Retina (tissue), 1 donor: ENCODE measurements at regions not wholly inside any gene's neighbourhood (a gene's known extent, or its start where the extent isn't known, plus 50 kb on each side); places are given as distances from the start of the nearest gene placed in this dataset.

Experiments used
- DNase-seq: peaks from one replicate; pipeline ENCODE4 v3.0.0-alpha.2; 2016

DNA sequence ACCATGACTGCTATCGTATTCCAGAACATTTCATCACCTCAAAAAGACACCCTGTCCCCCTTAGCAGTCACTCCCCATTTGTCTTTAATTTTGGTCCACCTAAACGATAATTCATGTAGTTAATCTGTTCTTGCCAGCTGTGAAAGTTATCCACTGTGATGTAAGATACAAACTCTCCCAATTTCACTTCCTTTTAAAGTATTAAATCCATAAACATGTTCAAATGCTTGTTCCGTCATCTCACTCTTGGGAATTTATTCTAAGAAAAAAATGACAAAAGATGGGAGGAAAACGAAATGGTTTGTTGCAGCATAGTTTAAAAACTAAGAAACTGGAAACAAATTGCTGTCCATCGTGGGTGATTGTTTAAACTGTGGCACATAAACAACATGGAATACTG lies 53.7 kb upstream of the IRF2 start:
- no peak for DNase-seq

DNA sequence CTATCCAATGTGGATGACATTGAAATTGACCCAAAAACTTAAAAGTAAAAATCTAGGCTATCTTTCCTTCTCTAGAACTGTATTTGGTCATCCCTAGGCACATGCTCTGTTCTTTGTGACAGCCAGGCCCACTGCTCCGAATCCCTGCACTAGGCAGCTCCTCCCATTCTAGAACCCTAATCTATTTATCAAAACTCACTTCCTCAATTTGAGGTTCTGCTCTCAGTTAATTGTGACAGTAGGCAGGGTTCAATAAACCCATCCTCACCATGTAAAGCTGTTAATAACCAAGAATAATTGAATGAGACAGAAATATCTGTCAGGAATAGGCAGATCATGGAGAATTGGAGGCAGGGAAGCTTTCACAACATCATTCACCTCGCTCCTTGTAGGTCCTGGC lies 51.9 kb upstream of the IRF2 start:
- no peak for DNase-seq
